ENCODE measurements at regions not wholly inside any gene's neighbourhood (a gene's known extent, or its start where the extent isn't known, plus 50 kb on each side); places are given as distances from the start of the nearest gene placed in this dataset.

DNA sequence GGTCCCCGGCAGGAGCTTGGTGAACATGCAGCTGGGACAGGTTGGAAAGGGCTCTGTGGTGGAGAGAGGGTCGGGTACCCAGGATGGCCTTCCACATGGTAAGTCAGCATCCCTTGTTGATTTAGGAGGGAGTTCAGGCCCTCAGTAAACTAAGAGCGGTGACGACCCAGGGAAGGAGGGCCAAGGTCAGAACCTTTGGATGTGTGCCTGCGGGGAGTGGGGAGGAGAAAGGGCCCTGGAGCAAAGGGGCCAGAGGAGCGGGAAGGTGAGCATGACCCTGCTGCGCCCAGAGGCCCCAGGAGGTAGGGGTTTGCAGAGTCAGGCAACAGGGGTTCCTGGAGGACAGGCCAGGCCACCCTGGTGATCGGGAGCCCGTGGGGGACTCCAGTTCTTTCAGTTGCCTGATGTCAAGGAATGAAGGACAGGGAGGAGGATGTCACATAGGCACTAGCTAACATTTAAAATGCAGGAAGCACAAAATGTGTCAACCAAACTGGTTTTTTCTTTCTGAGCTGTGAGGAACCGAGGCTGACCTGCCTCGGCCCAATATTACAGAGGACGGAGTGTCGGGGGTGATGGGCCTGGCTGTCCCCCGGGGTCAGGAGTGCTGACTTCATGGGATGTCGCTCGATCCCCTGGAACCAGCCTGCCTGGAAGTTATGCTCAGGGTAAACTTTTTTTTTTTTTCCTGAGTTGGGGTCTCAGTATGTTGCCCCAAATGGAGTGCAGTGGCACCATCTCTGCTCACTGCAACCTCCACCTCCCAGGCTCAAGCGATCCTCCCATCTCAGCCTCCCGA, 117.4 kb upstream of the SLC45A1 start:
- Histone ChIP-seq H2AFZ (ENCODE audit: low read length) (no peak overlapping the region), H3K4me1 (ENCODE audit: low read length) (no peaks in the 10 kb centered on the region), H3K79me2 (ENCODE audit: low read length) (no peaks in the 10 kb centered on the region), H3K9me2 (replicated peaks; ENCODE audit: insufficient read depth, low read length) (no peaks in the 10 kb centered on the region), H3K27me3 (replicated peaks; ENCODE audit: insufficient read depth, low read length) (peaks cover 85% of the 10 kb centered on the region), H3K9ac (ENCODE audit: low read length) (no peak overlapping the region), H3K9me3 (replicated peaks; ENCODE audit: insufficient read depth, low read length) (no peaks in the 10 kb centered on the region), H3F3A (ENCODE audit: insufficient read depth, low read length) (no peaks in the 10 kb centered on the region), H3K36me3 (replicated peaks; ENCODE audit: insufficient read depth, low read length) (no peaks in the 10 kb centered on the region), H3K27ac (ENCODE audit: low read length) (no peak overlapping the region), H3K4me2 (ENCODE audit: low read depth, low read length) (no peak overlapping the region), H4K20me1 (ENCODE audit: insufficient read depth, low read length) (no peaks in the 10 kb centered on the region), H3K4me3 (ENCODE audit: low read length) (no peak overlapping the region)
- TF ChIP-seq EZH2phosphoT487 (IDR thresholded peaks at IDR 0.05; ENCODE audit: low read length) (no peak), EZH2 (optimal IDR thresholded peaks at IDR 0.05; ENCODE audit: low read depth, low read length) (no peak)
- TF ChIP-seq, protein P1, sequence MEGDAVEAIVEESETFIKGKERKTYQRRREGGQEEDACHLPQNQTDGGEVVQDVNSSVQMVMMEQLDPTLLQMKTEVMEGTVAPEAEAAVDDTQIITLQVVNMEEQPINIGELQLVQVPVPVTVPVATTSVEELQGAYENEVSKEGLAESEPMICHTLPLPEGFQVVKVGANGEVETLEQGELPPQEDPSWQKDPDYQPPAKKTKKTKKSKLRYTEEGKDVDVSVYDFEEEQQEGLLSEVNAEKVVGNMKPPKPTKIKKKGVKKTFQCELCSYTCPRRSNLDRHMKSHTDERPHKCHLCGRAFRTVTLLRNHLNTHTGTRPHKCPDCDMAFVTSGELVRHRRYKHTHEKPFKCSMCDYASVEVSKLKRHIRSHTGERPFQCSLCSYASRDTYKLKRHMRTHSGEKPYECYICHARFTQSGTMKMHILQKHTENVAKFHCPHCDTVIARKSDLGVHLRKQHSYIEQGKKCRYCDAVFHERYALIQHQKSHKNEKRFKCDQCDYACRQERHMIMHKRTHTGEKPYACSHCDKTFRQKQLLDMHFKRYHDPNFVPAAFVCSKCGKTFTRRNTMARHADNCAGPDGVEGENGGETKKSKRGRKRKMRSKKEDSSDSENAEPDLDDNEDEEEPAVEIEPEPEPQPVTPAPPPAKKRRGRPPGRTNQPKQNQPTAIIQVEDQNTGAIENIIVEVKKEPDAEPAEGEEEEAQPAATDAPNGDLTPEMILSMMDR (IDR thresholded peaks at IDR 0.05; ENCODE audit: low read length): no peak
- no peak for DNase-seq

DNA sequence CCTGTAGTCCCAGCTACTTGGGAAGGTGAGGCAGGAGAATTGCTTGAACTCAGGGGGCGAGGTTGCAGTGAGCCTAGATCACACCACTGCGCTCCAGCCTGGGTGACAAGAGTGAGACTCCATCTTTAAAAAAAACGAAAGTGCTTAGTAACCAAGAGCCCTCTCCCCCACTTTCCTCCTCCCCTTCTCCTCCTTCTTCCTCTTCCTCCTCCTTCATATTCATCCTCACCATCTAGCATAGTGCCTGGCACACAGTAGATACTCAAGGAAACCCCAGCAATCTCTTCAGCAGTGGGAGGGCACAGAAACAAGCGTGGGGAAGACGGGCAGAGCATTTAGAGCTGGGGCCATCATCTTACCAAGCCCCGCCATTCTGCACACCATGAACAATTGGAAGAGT, 119.4 kb upstream of the SLC45A1 start:
- Histone ChIP-seq H3K9me2 (replicated peaks; ENCODE audit: insufficient read depth, low read length) (no peaks in the 10 kb centered on the region), H3F3A (ENCODE audit: insufficient read depth, low read length) (no peaks in the 10 kb centered on the region), H3K4me1 (ENCODE audit: low read length) (no peaks in the 10 kb centered on the region), H2AFZ (ENCODE audit: low read length) (no peak overlapping the region), H3K9me3 (replicated peaks; ENCODE audit: insufficient read depth, low read length) (no peaks in the 10 kb centered on the region), H3K9ac (ENCODE audit: low read length) (no peak overlapping the region), H3K27ac (ENCODE audit: low read length) (no peak overlapping the region), H3K79me2 (ENCODE audit: low read length) (no peaks in the 10 kb centered on the region), H3K36me3 (replicated peaks; ENCODE audit: insufficient read depth, low read length) (no peaks in the 10 kb centered on the region), H3K4me3 (ENCODE audit: low read length) (no peak overlapping the region), H3K27me3 (replicated peaks; ENCODE audit: insufficient read depth, low read length) (peaks cover 85% of the 10 kb centered on the region), H4K20me1 (ENCODE audit: insufficient read depth, low read length) (no peaks in the 10 kb centered on the region), H3K4me2 (ENCODE audit: low read depth, low read length) (no peak overlapping the region)
- TF ChIP-seq EZH2 (optimal IDR thresholded peaks at IDR 0.05; ENCODE audit: low read depth, low read length) (no peak), EZH2phosphoT487 (IDR thresholded peaks at IDR 0.05; ENCODE audit: low read length) (no peak)
- TF ChIP-seq, protein P1 (IDR thresholded peaks at IDR 0.05; ENCODE audit: low read length): no peak
- DNase-seq: no peak

DNA sequence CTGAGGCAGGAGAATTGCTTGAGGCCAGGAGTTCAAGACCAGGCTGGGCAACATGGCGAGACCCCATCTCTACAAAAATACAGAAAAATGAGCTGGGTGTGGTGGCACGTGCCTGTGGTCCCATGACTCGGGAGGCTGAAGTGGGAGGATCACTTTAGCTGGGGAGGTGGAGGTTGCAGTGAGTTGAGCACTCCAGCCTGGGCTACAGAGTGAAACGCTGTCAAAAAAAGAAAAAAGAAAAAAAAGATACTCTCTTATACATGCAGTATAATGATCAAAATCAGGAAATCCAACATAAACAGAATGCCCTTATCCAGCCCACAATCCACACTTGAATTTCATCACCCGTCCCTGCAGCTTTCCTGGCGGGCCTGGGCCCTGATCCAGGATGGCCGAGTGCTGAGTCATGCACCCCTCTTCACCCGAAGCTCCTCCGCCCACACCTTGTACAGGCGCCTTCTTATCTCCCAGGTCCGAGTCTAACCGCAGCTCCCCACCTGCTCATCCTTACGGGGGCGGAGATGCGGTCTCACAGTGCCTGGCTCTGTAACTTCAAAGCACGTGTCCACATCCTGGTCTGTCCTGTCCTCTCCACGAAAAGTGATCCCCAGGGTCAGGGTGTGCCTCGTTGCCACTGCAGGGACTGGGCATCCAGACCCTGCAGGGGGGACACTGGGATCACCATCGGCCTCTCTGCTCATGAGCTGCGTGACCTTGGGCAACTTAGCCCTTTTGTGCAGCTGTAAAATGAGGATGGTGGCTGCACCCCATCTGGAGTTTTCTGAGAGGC, 120.2 kb upstream of the SLC45A1 start:
- Histone ChIP-seq H3F3A (ENCODE audit: insufficient read depth, low read length) (no peaks in the 10 kb centered on the region), H3K4me3 (ENCODE audit: low read length) (no peak overlapping the region), H3K9me3 (replicated peaks; ENCODE audit: insufficient read depth, low read length) (no peaks in the 10 kb centered on the region), H3K79me2 (ENCODE audit: low read length) (no peaks in the 10 kb centered on the region), H3K27ac (ENCODE audit: low read length) (no peak overlapping the region), H4K20me1 (ENCODE audit: insufficient read depth, low read length) (no peaks in the 10 kb centered on the region), H3K4me1 (ENCODE audit: low read length) (no peaks in the 10 kb centered on the region), H3K9me2 (replicated peaks; ENCODE audit: insufficient read depth, low read length) (no peaks in the 10 kb centered on the region), H3K4me2 (ENCODE audit: low read depth, low read length) (no peak overlapping the region), H2AFZ (ENCODE audit: low read length) (no peak overlapping the region), H3K9ac (ENCODE audit: low read length) (no peak overlapping the region), H3K36me3 (replicated peaks; ENCODE audit: insufficient read depth, low read length) (no peaks in the 10 kb centered on the region), H3K27me3 (replicated peaks; ENCODE audit: insufficient read depth, low read length) (peaks cover 83% of the 10 kb centered on the region)
- TF ChIP-seq EZH2phosphoT487 (IDR thresholded peaks at IDR 0.05; ENCODE audit: low read length) (no peak), EZH2 (optimal IDR thresholded peaks at IDR 0.05; ENCODE audit: low read depth, low read length) (no peak)
- TF ChIP-seq, protein P1 (IDR thresholded peaks at IDR 0.05; ENCODE audit: low read length): no peak
- no peak for DNase-seq
